ENCODE measurements at regions not wholly inside any gene's neighbourhood (a gene's known extent, or its start where the extent isn't known, plus 50 kb on each side); places are given as distances from the start of the nearest gene placed in this dataset.
"Not testable (repeated sequence)": the region's sequence is repeated elsewhere in the genome, so short reads cannot be mapped to it uniquely, and the experiment has no call there.

- DNase-seq (ENCODE audit: low read depth in 2 of 2): no peak
Measured at GRCh38 chr17:63291258-63291657, 154.8 kb downstream of the CYB561 start.

- no peak for DNase-seq (ENCODE audit: low read depth in 2 of 2)
Measured at GRCh38 chr17:63292421-63292820, 153.7 kb downstream of the CYB561 start.

GRCh38 chr17:63293323-63294075 lies 152.6 kb downstream of the CYB561 start:
- no peak for DNase-seq (ENCODE audit: low read depth in 2 of 2)

DNA sequence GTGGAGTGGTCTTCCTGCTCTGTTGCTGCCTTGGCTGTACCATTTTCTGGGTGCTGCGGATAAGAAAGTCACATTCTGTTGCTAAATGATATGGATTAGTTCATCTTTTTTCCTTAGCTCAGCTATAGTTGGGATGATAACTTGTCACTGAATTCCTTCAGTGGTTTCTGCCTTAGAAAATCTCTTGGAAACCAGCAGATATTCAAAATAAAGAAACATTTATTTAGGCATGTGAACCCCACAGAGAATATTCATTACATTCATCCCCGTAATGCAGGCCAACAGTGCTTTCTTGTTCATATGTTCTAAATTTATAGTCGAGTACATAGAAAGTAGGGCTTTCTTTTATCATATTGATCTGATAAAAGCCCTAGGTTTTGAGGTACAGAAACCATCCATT lies 151.3 kb downstream of the CYB561 start:
- DNase-seq (ENCODE audit: low read depth in 2 of 2): no peak

DNA sequence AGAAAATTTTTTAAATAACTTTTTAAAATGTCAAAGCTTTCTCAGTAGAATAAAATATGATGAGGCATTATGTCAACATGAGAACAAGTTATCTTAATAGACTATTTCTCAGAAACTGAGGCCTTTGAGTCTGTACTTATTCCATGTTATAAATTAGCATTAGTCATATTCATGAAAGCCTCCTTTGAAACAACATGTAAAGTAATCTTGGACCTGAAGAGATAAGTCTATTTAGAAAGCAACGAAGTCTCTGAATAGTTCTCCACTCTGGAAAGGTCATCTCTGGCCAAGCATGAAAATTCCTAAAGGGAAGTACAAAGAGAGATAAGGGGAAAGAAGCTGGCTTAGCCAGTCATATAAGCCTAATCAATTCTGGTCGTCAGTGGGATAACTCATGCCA lies 150.8 kb downstream of the CYB561 start:
- no peak for DNase-seq (ENCODE audit: low read depth in 2 of 2)

DNA sequence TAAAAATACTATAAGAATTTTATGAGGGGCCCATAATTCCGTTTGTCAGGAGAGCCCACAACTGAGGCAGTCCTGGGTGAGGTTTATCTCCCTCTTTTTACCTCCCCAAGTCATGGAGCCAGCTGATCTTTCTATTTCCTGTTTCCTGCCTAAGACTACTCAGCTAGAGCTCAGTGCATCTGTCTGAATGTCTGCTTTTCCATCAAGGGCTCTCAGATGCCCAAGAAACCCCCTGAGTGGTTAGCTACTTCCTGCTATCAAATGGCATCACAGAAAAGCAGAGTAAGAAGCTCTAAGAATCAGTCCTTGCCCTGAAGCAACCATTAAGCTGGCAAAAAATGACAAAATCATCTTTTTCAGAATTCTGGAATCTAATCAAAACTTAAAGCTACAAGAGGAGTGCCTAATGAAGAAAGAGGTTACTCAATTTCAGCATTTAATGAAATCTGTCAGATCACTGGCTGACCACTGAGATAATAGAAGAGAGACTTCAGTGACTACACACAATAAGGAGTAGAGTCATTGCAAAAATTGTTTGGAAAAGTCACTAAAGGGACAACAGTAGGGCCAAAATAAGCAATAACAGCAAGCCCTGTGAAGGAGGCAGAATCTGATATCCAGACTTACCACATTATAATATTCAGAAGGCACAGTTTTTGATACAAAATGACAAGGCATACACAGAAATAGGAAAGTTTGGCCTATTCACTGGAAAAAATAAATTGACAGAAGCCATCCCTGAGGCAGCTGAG lies 150.1 kb downstream of the CYB561 start:
- DNase-seq (ENCODE audit: low read depth in 2 of 2): no peak

DNA sequence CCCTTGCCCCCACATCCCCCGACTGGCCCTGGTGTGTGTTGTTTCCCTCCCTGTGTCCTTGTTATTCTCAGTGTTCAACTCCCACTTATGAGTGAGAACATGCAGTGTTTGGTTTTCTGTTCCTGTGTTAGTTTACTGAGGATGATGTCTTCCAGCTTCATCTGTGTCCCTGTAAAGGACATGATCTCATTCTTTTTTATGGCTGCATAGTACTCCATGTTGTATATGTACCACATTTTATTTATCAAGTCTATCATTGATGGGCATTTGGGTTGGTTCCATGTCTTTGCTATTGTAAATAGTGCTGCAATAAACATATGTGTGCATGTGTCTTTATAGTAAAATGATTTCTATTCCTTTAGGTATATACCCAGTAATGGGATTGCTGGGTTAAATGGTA lies 147.2 kb downstream of the CYB561 start:
- not testable (repeated sequence) for DNase-seq (ENCODE audit: low read depth in 2 of 2)

DNA sequence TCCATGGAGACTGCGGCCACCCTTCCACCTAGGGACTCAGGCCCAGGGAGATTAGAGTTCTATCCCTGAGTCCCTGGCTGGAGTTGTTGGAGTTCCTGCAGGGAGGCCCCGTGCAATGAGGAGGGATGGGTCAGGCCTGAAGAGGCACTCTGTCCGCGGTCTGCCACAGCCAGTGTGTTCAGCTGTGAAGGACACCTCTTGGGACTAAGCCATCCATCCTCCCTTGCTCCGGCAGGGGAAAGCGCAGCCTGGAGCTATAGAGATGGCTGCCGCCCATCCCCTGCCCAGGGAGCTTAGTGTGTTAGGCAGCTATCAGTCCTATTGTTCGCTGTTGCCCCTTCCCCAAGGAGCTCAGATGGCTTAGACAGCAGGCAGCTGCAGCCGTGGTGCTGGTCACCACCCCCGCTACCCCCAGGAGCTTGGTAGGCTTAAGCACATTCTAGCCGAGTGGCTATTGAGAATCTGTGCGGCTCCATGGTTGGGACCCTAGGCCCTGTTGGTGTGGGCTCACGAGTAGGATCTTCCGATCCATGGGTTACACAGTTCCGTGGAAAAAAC lies 141.3 kb downstream of the CYB561 start:
- no peak for DNase-seq (ENCODE audit: low read depth in 2 of 2)

- DNase-seq (ENCODE audit: low read depth in 2 of 2): no peak
Measured at GRCh38 chr17:63305857-63306256, 140.2 kb downstream of the CYB561 start.

DNA sequence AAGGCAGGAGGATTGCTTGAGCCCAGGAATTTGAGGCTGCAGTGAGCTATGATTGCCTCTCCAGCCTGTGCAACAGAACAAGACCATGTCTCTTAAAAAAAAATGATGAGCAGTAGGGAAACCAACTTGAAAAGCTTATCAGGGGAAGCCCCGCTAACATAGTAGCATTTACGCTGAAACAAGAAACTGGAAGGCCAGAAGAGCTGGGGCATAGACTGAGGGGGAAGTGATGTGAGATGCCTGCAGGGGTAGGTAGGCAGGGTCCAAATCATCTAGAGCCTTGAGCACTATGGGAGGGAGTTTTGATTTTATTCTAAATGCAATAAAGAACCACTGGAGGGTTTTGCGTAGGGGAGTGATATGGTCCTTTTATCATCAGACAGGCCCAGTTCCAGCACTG lies 139.3 kb downstream of the CYB561 start:
- no peak for DNase-seq (ENCODE audit: low read depth in 2 of 2)

- DNase-seq (ENCODE audit: low read depth in 2 of 2): no peak
Measured at GRCh38 chr17:63308272-63308671, 137.8 kb downstream of the CYB561 start.

DNA sequence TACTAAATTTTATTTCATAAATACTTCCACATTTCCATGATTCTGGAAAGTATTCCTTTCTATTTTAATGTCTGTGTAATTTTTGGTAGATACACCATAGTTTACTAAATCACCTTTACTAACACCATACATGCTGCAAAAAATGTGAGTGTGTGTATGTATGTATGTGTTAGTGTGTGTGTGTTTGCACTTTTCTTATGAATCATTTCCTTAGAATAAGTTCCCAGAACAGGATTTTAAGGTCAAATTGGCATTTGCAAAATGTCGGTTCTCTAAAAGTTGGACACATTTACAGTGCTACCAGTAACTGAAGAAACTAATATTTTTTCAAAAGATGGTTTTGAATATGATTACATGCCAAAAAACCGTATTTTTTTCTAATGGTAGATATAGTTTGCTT lies 137.1 kb downstream of the CYB561 start:
- DNase-seq (ENCODE audit: low read depth in 2 of 2): no peak

GRCh38 chr17:63311416-63311937 lies 134.6 kb downstream of the CYB561 start:
- no peak for DNase-seq (ENCODE audit: low read depth in 2 of 2)

- DNase-seq (ENCODE audit: low read depth in 2 of 2): no peak
Measured at GRCh38 chr17:63314761-63315160, 131.3 kb downstream of the CYB561 start.

DNA sequence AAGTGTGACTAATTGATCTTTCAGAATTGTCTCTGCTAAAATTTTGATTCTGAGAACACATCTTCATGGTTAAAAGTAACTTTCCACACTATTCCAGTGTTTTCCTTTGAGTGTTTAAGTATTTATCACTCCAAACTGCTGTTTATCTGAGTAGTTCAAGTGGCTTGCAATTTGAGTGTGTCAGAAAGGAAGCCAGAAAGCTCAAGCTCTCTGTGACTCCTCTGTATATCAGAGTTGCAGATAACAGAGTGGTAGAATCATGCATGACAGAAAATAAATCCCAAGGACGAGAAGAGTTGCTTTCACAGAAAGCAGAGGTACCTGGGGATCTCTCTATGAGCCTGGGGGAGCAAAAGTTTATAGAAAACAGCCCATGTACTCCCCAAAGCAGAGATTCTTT lies 130.0 kb downstream of the CYB561 start:
- DNase-seq (ENCODE audit: low read depth in 2 of 2): no peak

DNA sequence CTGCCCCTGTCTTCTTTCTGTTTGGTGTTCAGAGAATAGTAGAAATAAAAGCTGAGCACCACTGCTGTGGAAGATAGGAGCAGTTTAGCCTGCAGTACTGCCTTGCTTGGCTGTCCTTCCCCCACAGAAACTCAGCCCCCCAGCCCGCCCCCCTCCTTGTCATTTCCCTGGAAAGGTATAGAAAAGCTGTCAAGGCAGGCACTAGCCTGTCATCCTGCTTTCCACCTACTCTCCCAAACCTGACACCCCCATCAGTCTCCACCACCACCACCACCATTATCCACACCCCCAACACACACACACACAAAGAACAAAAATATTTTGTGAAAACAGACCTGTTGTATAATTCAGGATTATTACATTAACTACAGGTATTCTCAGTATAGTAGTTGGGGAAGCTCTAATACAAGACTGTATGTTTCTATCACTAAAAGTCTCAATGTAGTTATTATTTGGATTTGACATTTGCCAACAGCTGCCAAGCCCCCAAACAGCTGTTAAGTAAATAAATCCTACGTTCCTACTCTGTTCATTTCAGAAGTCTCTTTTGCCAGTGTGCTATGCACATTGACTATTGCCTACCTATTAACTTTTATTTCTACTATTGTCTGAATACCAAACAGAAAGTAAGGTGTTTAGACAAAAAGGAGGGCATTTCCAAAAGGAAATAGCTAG lies 128.8 kb downstream of the CYB561 start:
- DNase-seq (ENCODE audit: low read depth in 2 of 2): no peak

DNA sequence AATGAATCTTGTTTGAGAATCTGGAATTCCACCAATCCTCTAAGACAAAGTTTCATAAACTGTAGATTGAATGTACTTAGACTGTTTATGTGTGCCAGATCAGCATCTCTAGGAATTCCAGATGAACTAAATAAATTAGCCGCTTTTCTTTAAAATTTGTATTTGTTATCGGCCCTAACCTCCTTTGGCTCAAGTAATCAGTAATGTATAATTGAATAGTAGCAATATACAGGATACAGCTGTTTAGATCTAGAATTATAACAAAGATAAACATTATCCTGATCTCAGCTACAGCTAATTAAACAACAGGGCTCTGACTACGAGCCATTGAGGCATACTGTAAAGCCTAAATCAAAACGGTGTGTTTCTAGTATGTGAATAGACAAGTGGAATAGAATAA lies 120.3 kb downstream of the CYB561 start:
- no peak for DNase-seq (ENCODE audit: low read depth in 2 of 2)

- no peak for DNase-seq (ENCODE audit: low read depth in 2 of 2)
Measured at GRCh38 chr17:63329876-63330275, 116.2 kb downstream of the CYB561 start.

DNA sequence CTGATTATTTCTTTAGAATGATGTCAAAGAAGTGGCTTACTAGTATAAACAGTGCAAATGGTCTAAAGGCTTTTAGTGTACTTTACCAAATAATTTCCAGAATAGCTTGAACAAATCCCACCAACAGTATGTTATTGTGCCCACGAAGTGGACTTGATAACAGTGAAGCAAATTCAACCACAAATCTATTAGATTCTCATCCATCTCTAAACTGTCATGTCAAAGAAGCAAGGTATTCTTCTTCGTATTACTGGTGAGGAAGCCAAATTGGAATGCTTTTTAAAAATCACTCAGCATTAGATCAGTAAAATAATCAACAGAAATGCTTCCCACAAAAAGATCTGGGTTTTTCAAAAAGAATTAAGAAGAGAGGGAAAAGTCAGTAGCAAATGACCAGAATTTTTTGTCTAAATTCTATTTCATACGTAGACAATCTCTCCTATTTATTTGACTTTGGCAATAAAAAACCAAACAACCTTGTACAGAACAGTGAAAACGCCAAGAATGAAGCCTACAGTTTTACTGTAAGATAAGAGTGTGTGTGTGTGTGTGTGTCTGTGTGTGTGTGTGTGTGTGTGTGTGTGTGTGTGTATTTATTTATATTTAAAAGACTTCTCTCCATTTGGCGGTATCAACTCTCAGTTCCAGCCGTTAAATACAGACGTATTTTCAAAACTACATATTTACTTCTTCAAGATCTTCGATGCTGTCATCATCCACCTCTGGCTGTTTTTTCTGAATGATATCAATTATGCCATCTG lies 114.6 kb downstream of the CYB561 start:
- DNase-seq (ENCODE audit: low read depth in 2 of 2): no peak

GRCh38 chr17:63332286-63332685 lies 113.8 kb downstream of the CYB561 start:
- no peak for DNase-seq (ENCODE audit: low read depth in 2 of 2)

- DNase-seq (ENCODE audit: low read depth in 2 of 2): no peak
Measured at GRCh38 chr17:63333869-63334268, 112.2 kb downstream of the CYB561 start.

- DNase-seq (ENCODE audit: low read depth in 2 of 2): no peak
Measured at GRCh38 chr17:63335831-63336230, 110.3 kb downstream of the CYB561 start.

All from stimulated activated CD4-positive, alpha-beta T cell treated with anti-CD3 and anti-CD28 coated beads, Interleukin-15, amount 100 ng/mL, for 48 hours (primary cell).